ENCODE measurements at regions not wholly inside any gene's neighbourhood (a gene's known extent, or its start where the extent isn't known, plus 50 kb on each side); places are given as distances from the start of the nearest gene placed in this dataset.

GRCh38 chr18:25443776-25444175 is 91.8 kb upstream of the ZNF521 start:
- H3K4me3 ChIP-seq, result no peak overlapping the region
- no peaks in the 10 kb centered on the region for H3K36me3 ChIP-seq
- no peak for DNase-seq (ENCODE audit: low spot score)
- no peaks in the 10 kb centered on the region for H3K9me3 ChIP-seq
- no peaks in the 10 kb centered on the region for H3K27me3 ChIP-seq (replicated peaks; ENCODE audit: insufficient read depth)
- TF ChIP-seq POLR2AphosphoS5 (IDR thresholded peaks at IDR 0.05) (no peak), POLR2A (IDR thresholded peaks at IDR 0.05) (no peak)
- TF ChIP-seq, protein P1, sequence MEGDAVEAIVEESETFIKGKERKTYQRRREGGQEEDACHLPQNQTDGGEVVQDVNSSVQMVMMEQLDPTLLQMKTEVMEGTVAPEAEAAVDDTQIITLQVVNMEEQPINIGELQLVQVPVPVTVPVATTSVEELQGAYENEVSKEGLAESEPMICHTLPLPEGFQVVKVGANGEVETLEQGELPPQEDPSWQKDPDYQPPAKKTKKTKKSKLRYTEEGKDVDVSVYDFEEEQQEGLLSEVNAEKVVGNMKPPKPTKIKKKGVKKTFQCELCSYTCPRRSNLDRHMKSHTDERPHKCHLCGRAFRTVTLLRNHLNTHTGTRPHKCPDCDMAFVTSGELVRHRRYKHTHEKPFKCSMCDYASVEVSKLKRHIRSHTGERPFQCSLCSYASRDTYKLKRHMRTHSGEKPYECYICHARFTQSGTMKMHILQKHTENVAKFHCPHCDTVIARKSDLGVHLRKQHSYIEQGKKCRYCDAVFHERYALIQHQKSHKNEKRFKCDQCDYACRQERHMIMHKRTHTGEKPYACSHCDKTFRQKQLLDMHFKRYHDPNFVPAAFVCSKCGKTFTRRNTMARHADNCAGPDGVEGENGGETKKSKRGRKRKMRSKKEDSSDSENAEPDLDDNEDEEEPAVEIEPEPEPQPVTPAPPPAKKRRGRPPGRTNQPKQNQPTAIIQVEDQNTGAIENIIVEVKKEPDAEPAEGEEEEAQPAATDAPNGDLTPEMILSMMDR (IDR thresholded peaks at IDR 0.05), result no peak
- H3K27ac ChIP-seq, result no peak overlapping the region
- H3K4me1 ChIP-seq (replicated peaks), result no peaks in the 10 kb centered on the region
- intact Hi-C loops (cut with DNase I), result no loop called here

- DNase-seq (ENCODE audit: low spot score), result no peak
- 90% methylated on average over 3 of the region's 3 CpGs for WGBS
- Histone ChIP-seq H3K9me3 (no peaks in the 10 kb centered on the region), H3K27me3 (replicated peaks; ENCODE audit: insufficient read depth) (no peaks in the 10 kb centered on the region), H3K4me1 (replicated peaks) (no peaks in the 10 kb centered on the region), H3K36me3 (no peaks in the 10 kb centered on the region), H3K4me3 (no peak overlapping the region), H3K27ac (no peak overlapping the region)
- TF ChIP-seq, protein P1 (IDR thresholded peaks at IDR 0.05), result no peak
- TF ChIP-seq POLR2A (IDR thresholded peaks at IDR 0.05), result no peak
- TF ChIP-seq POLR2AphosphoS5 (IDR thresholded peaks at IDR 0.05), result no peak
- intact Hi-C loops (cut with DNase I), result no loop called here
Measured at GRCh38 chr18:25435149-25435782, 83.3 kb upstream of the ZNF521 start.

DNA sequence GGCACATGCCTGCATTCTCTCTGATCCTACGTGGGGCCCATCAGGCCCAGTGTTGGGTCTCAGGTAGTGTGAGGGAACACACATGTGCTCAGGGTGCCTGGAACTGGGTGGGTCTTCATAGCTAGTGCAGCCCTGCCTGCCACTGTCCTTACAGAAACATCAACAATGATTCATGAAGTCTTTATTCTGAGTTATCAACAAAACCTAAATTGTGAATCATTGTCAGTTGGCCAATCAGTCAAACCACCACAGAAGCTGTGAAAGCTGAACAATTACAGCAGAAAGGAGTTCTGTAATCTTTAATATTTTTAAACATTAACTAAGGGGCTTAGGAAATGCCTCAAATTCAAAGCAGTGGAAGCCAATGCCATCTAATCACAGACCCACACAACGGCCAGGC is 82.8 kb upstream of the ZNF521 start:
- 69% methylated on average over 2 of the region's 2 CpGs for WGBS
- intact Hi-C loops (cut with DNase I), result no loop called here
- no peaks in the 10 kb centered on the region for H3K36me3 ChIP-seq

GRCh38 chr18:25433590-25433989 is 81.6 kb upstream of the ZNF521 start:
- H3K4me3 ChIP-seq, result no peak overlapping the region
- H3K27me3 ChIP-seq (replicated peaks; ENCODE audit: insufficient read depth), result no peaks in the 10 kb centered on the region
- TF ChIP-seq POLR2A (IDR thresholded peaks at IDR 0.05) (no peak), POLR2AphosphoS5 (IDR thresholded peaks at IDR 0.05) (no peak)
- TF ChIP-seq, protein P1 (IDR thresholded peaks at IDR 0.05), result no peak
- WGBS, result 64% methylated on average over 3 of the region's 3 CpGs
- H3K9me3 ChIP-seq, result no peaks in the 10 kb centered on the region
- no peak overlapping the region for H3K27ac ChIP-seq
- intact Hi-C loops (cut with DNase I), result no loop called here
- no peak for DNase-seq (ENCODE audit: low spot score)
- no peaks in the 10 kb centered on the region for H3K4me1 ChIP-seq (replicated peaks)
- no peaks in the 10 kb centered on the region for H3K36me3 ChIP-seq

More for the DNA sequence above, 82.8 kb upstream of the ZNF521 start:
- TF ChIP-seq, protein P1 (IDR thresholded peaks at IDR 0.05), result no peak
- TF ChIP-seq POLR2AphosphoS5 (IDR thresholded peaks at IDR 0.05), result no peak
- no peak for TF ChIP-seq POLR2A (IDR thresholded peaks at IDR 0.05)
- no peak overlapping the region for H3K4me3 ChIP-seq
- H3K4me1 ChIP-seq (replicated peaks), result no peaks in the 10 kb centered on the region
- no peaks in the 10 kb centered on the region for H3K27me3 ChIP-seq (replicated peaks; ENCODE audit: insufficient read depth)
- no peak for DNase-seq (ENCODE audit: low spot score)
- no peak overlapping the region for H3K27ac ChIP-seq
- H3K9me3 ChIP-seq, result no peaks in the 10 kb centered on the region

DNA sequence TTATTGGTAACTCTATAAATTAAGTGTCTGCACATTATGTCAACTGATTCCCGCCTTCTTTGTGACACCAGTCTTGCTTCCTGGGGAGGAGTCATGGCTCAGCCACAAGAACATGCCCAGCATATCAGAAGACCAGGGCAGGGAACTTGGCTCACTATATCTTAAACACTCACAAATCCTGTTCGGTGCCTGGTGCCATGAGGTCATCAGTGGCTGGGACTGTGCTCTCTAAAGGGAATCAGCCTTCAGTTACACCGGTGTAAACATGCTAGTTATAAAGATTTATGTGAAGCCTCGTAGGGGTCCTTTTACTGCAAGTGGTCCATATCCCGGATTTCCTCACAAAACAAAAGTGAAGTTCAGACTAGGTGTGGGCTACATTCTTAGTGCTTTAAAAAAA is 73.1 kb upstream of the ZNF521 start:
- H3K27me3 ChIP-seq (replicated peaks; ENCODE audit: insufficient read depth), result no peaks in the 10 kb centered on the region
- H3K27ac ChIP-seq, result no peak overlapping the region
- WGBS, result 54% methylated on average over 5 of the region's 5 CpGs
- intact Hi-C loops (cut with DNase I), result no loop called here
- no peak for DNase-seq (ENCODE audit: low spot score)
- TF ChIP-seq, protein P1 (IDR thresholded peaks at IDR 0.05), result no peak
- no peak for TF ChIP-seq POLR2A (IDR thresholded peaks at IDR 0.05)
- TF ChIP-seq POLR2AphosphoS5 (IDR thresholded peaks at IDR 0.05), result no peak
- H3K36me3 ChIP-seq, result no peaks in the 10 kb centered on the region
- H3K4me1 ChIP-seq (replicated peaks), result no peaks in the 10 kb centered on the region
- H3K4me3 ChIP-seq, result no peak overlapping the region
- H3K9me3 ChIP-seq, result no peaks in the 10 kb centered on the region
